ENCODE measurements at regions not wholly inside any gene's neighbourhood (a gene's known extent, or its start where the extent isn't known, plus 50 kb on each side); places are given as distances from the start of the nearest gene placed in this dataset.

- Histone ChIP-seq H3K4me1 (ENCODE audit: insufficient read depth, low read length) (no peaks in the 10 kb centered on the region), H3F3A (ENCODE audit: low read length, unreplicated experiment) (no peaks in the 10 kb centered on the region), H3K4me3 (ENCODE audit: low read length) (no peak overlapping the region), H3K27ac (ENCODE audit: low read length) (no peak overlapping the region), H4K20me1 (ENCODE audit: low read length) (no peaks in the 10 kb centered on the region), H3K36me3 (ENCODE audit: low read depth, low read length) (no peaks in the 10 kb centered on the region), H3K9me2 (replicated peaks; ENCODE audit: low read length) (no peaks in the 10 kb centered on the region), H3K9ac (ENCODE audit: low read length) (no peak overlapping the region), H2AFZ (ENCODE audit: low read length) (no peak overlapping the region), H3K9me3 (ENCODE audit: low read length) (no peaks in the 10 kb centered on the region), H3K27me3 (ENCODE audit: low read length) (no peaks in the 10 kb centered on the region), H3K79me2 (ENCODE audit: low read length) (no peaks in the 10 kb centered on the region), H3K4me2 (ENCODE audit: low read length) (no peak overlapping the region)
- DNase-seq (no peak), ATAC-seq (no peak)
- BruUV-seq (replicated peaks), result no TSS peak
- TF ChIP-seq CTCF (conservative IDR thresholded peaks at IDR 0.05; ENCODE audit: low read depth, low read length) (no peak), EZH2phosphoT487 (IDR thresholded peaks at IDR 0.05; ENCODE audit: borderline replicate concordance, low read length) (no peak), EZH2 (IDR thresholded peaks at IDR 0.05; ENCODE audit: low read length, unreplicated experiment) (no peak)
- intact Hi-C loops (cut with micrococcal nuclease), result no loop called here
- ChIA-PET CTCF (no interaction called here), POLR2A (ENCODE audit: unreplicated experiment) (no interaction called here)
These were observed 314.7 kb upstream of the GRAMD2B start for GRCh38 chr5:126108470-126108869.

GRCh38 chr5:126115059-126115629, 308.1 kb upstream of the GRAMD2B start:
- H3K9ac ChIP-seq (ENCODE audit: low read length), result no peak overlapping the region
- BruUV-seq (replicated peaks), result no TSS peak
- H3K4me1 ChIP-seq (ENCODE audit: insufficient read depth, low read length), result no peaks in the 10 kb centered on the region
- no peaks in the 10 kb centered on the region for H3K9me2 ChIP-seq (replicated peaks; ENCODE audit: low read length)
- ChIA-PET CTCF (no interaction called here), POLR2A (ENCODE audit: unreplicated experiment) (no interaction called here)
- H3K4me2 ChIP-seq (ENCODE audit: low read length), result no peak overlapping the region
- H3K27me3 ChIP-seq (ENCODE audit: low read length), result no peaks in the 10 kb centered on the region
- no peaks in the 10 kb centered on the region for H3K36me3 ChIP-seq (ENCODE audit: low read depth, low read length)
- H3K27ac ChIP-seq (ENCODE audit: low read length), result no peak overlapping the region
- no peaks in the 10 kb centered on the region for H3K9me3 ChIP-seq (ENCODE audit: low read length)
- no peak for ATAC-seq
- H2AFZ ChIP-seq (ENCODE audit: low read length), result no peak overlapping the region
- H3K79me2 ChIP-seq (ENCODE audit: low read length), result no peaks in the 10 kb centered on the region
- H3F3A ChIP-seq (ENCODE audit: low read length, unreplicated experiment), result no peaks in the 10 kb centered on the region
- intact Hi-C loops (cut with micrococcal nuclease), result no loop called here
- DNase-seq, result no peak
- TF ChIP-seq EZH2phosphoT487 (IDR thresholded peaks at IDR 0.05; ENCODE audit: borderline replicate concordance, low read length) (no peak), CTCF (conservative IDR thresholded peaks at IDR 0.05; ENCODE audit: low read depth, low read length) (no peak), EZH2 (IDR thresholded peaks at IDR 0.05; ENCODE audit: low read length, unreplicated experiment) (no peak)
- no peaks in the 10 kb centered on the region for H4K20me1 ChIP-seq (ENCODE audit: low read length)
- H3K4me3 ChIP-seq (ENCODE audit: low read length), result no peak overlapping the region

- Histone ChIP-seq H3K27ac (ENCODE audit: low read length) (no peak overlapping the region), H3K27me3 (ENCODE audit: low read length) (no peaks in the 10 kb centered on the region), H3K79me2 (ENCODE audit: low read length) (no peaks in the 10 kb centered on the region), H3K36me3 (ENCODE audit: low read depth, low read length) (no peaks in the 10 kb centered on the region), H3F3A (ENCODE audit: low read length, unreplicated experiment) (no peaks in the 10 kb centered on the region), H4K20me1 (ENCODE audit: low read length) (no peaks in the 10 kb centered on the region), H3K4me1 (ENCODE audit: insufficient read depth, low read length) (no peaks in the 10 kb centered on the region), H3K9me3 (ENCODE audit: low read length) (no peaks in the 10 kb centered on the region), H3K4me2 (ENCODE audit: low read length) (no peak overlapping the region), H3K9ac (ENCODE audit: low read length) (no peak overlapping the region), H3K4me3 (ENCODE audit: low read length) (no peak overlapping the region), H3K9me2 (replicated peaks; ENCODE audit: low read length) (no peaks in the 10 kb centered on the region), H2AFZ (ENCODE audit: low read length) (no peak overlapping the region)
- POLR2A ChIA-PET (ENCODE audit: unreplicated experiment), result no interaction called here
- no TSS peak for BruUV-seq (replicated peaks)
- no peak for DNase-seq
- CTCF ChIA-PET, result no interaction called here
- TF ChIP-seq EZH2phosphoT487 (IDR thresholded peaks at IDR 0.05; ENCODE audit: borderline replicate concordance, low read length), result no peak
- no peak for TF ChIP-seq EZH2 (IDR thresholded peaks at IDR 0.05; ENCODE audit: low read length, unreplicated experiment)
- no peak for TF ChIP-seq CTCF (conservative IDR thresholded peaks at IDR 0.05; ENCODE audit: low read depth, low read length)
- intact Hi-C loops (cut with micrococcal nuclease), result no loop called here
- no peak for ATAC-seq
These were observed 306.2 kb upstream of the GRAMD2B start for GRCh38 chr5:126117044-126117443.
